ENCODE measurements at regions not wholly inside any gene's neighbourhood (a gene's known extent, or its start where the extent isn't known, plus 50 kb on each side); places are given as distances from the start of the nearest gene placed in this dataset.

GRCh38 chr9:80937645-80938044 is 751.7 kb downstream of the TLE1 start:
- H3K27ac ChIP-seq (ENCODE audit: insufficient read length, low read depth, low read length): no peak overlapping the region
- no peak for TF ChIP-seq CTCF (conservative IDR thresholded peaks at IDR 0.05)
- no peak overlapping the region for H2AFZ ChIP-seq (ENCODE audit: low read length)
- DNase-seq: no peak
- H3K9ac ChIP-seq (ENCODE audit: extremely low read depth, insufficient read length, low read length): no peak overlapping the region
- H3T11ph ChIP-seq (ENCODE audit: low read length): no peak overlapping the region
- H3K9me3 ChIP-seq (ENCODE audit: control insufficient read depth, low read depth, low read length): no peaks in the 10 kb centered on the region
- no peak overlapping the region for H4K5ac ChIP-seq (ENCODE audit: insufficient read length, low read depth, low read length)
- H3K4ac ChIP-seq (ENCODE audit: low read depth, low read length): no peak overlapping the region
- no peak overlapping the region for H3K56ac ChIP-seq (ENCODE audit: insufficient read length, low read depth, low read length)
- Mint-ChIP-seq H3K4me1 (no peaks in the 10 kb centered on the region), H3K27ac (no peak overlapping the region), H3K36me3 (ENCODE audit: insufficient read depth in 1 of 3, low read depth in 3 of 3) (no peaks in the 10 kb centered on the region), H3K9me3 (no peaks in the 10 kb centered on the region; a peak in 1 of 5 replicates), H3K4me3 (no peak overlapping the region), H3K27me3 (ENCODE audit: low read depth) (no peaks in the 10 kb centered on the region)
- H3K4me2 ChIP-seq (ENCODE audit: insufficient read depth, insufficient read length, low read length): no peak overlapping the region
- no peak overlapping the region for H2AK5ac ChIP-seq (ENCODE audit: insufficient read length, low read length)
- no peaks in the 10 kb centered on the region for H3K79me2 ChIP-seq (ENCODE audit: insufficient read depth, low read length)
- H2BK120ac ChIP-seq (ENCODE audit: low read depth, low read length, poor library complexity, severe bottlenecking): no peak overlapping the region
- H3K27me3 ChIP-seq (ENCODE audit: insufficient read depth, low read length): no peaks in the 10 kb centered on the region
- no peaks in the 10 kb centered on the region for H3K79me1 ChIP-seq (ENCODE audit: insufficient read depth, low read depth, low read length, poor library complexity, severe bottlenecking)
- H3K4me1 ChIP-seq (ENCODE audit: insufficient read depth, low read length): no peaks in the 10 kb centered on the region
- H3K23me2 ChIP-seq (ENCODE audit: insufficient read length, low read depth, low read length, poor library complexity, severe bottlenecking): no peaks in the 10 kb centered on the region
- H4K8ac ChIP-seq (replicated peaks; ENCODE audit: insufficient read length, low read depth, low read length): no peak overlapping the region
- H3K18ac ChIP-seq (ENCODE audit: insufficient read length, low read depth, low read length): no peak overlapping the region
- WGBS (ENCODE audit: extremely low coverage, insufficient read length, low lambda C conversion rate): no CpG with 5 or more reads among the region's 1 CpG
- H2BK5ac ChIP-seq (ENCODE audit: insufficient read length, low read length): no peak overlapping the region
- no peak overlapping the region for H2BK15ac ChIP-seq (ENCODE audit: low read depth, low read length)
- no peak overlapping the region for H3K23ac ChIP-seq (ENCODE audit: insufficient read length, low read depth, low read length)
- H4K91ac ChIP-seq (ENCODE audit: insufficient read length, low read depth, low read length): no peak overlapping the region
- no peaks in the 10 kb centered on the region for H4K20me1 ChIP-seq (ENCODE audit: control insufficient read depth, insufficient read depth, insufficient read length)
- no peak overlapping the region for H2BK20ac ChIP-seq (ENCODE audit: low read depth, low read length, poor library complexity, severe bottlenecking)
- H2BK12ac ChIP-seq (ENCODE audit: insufficient read length, low read depth, low read length): no peak overlapping the region
- H3K14ac ChIP-seq (ENCODE audit: insufficient read depth, low read length): no peak overlapping the region

Measured in H9 (cell line).